ENCODE measurements at regions not wholly inside any gene's neighbourhood (a gene's known extent, or its start where the extent isn't known, plus 50 kb on each side); places are given as distances from the start of the nearest gene placed in this dataset.

- TF ChIP-seq, protein P1, sequence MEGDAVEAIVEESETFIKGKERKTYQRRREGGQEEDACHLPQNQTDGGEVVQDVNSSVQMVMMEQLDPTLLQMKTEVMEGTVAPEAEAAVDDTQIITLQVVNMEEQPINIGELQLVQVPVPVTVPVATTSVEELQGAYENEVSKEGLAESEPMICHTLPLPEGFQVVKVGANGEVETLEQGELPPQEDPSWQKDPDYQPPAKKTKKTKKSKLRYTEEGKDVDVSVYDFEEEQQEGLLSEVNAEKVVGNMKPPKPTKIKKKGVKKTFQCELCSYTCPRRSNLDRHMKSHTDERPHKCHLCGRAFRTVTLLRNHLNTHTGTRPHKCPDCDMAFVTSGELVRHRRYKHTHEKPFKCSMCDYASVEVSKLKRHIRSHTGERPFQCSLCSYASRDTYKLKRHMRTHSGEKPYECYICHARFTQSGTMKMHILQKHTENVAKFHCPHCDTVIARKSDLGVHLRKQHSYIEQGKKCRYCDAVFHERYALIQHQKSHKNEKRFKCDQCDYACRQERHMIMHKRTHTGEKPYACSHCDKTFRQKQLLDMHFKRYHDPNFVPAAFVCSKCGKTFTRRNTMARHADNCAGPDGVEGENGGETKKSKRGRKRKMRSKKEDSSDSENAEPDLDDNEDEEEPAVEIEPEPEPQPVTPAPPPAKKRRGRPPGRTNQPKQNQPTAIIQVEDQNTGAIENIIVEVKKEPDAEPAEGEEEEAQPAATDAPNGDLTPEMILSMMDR (IDR thresholded peaks at IDR 0.05; ENCODE audit: borderline replicate concordance), result no peak
- H3K36me3 ChIP-seq, result no peaks in the 10 kb centered on the region
- H3K27me3 ChIP-seq (ENCODE audit: low read depth), result no peaks in the 10 kb centered on the region
- intact Hi-C loops (cut with micrococcal nuclease), result no loop called here
- no peak for DNase-seq
- H3K4me3 ChIP-seq, result no peak overlapping the region
- peaks cover 15% of the 10 kb centered on the region for H3K9me3 ChIP-seq (replicated peaks)
- H3K27ac ChIP-seq (replicated peaks), result no peak overlapping the region
- no peaks in the 10 kb centered on the region for H3K4me1 ChIP-seq
These were observed 293.8 kb upstream of the GRAMD2B start for GRCh38 chr5:126129431-126129830.

DNA sequence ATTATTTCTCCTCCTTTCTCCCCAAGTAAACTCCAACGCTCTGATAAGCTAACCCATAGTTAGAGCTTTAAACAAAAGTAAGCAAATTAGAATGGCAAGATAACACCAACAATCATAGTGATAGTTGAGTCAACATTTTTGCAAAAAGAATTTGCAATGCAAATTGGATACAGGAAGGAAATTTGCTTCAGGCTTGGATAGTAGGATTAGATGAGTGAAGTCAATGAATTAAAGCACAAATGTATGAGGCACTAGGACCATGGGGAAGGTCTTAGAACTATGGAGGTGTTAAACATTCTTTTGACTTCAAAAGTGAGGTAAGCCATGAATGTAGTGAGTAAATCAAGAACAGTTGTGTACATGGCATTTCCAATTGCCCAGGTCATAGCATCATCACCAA lies 289.8 kb upstream of the GRAMD2B start:
- intact Hi-C loops (cut with micrococcal nuclease), result no loop called here
- no peaks in the 10 kb centered on the region for H3K27me3 ChIP-seq (ENCODE audit: low read depth)
- no peak for DNase-seq
- H3K27ac ChIP-seq (replicated peaks), result no peak overlapping the region
- peaks cover 15% of the 10 kb centered on the region for H3K9me3 ChIP-seq (replicated peaks)
- no peaks in the 10 kb centered on the region for H3K4me1 ChIP-seq
- no peak overlapping the region for H3K4me3 ChIP-seq
- TF ChIP-seq, protein P1 (IDR thresholded peaks at IDR 0.05; ENCODE audit: borderline replicate concordance), result no peak
- H3K36me3 ChIP-seq, result no peaks in the 10 kb centered on the region

- intact Hi-C loops (cut with micrococcal nuclease), result no loop called here
- no peaks in the 10 kb centered on the region for H3K27me3 ChIP-seq (ENCODE audit: low read depth)
- no peaks in the 10 kb centered on the region for H3K4me1 ChIP-seq
- H3K36me3 ChIP-seq, result no peaks in the 10 kb centered on the region
- H3K27ac ChIP-seq (replicated peaks), result no peak overlapping the region
- DNase-seq, result no peak
- TF ChIP-seq, protein P1 (IDR thresholded peaks at IDR 0.05; ENCODE audit: borderline replicate concordance), result no peak
- no peak overlapping the region for H3K4me3 ChIP-seq
- no peaks in the 10 kb centered on the region for H3K9me3 ChIP-seq (replicated peaks)
These were observed 285.3 kb upstream of the GRAMD2B start for GRCh38 chr5:126137891-126138280.

GRCh38 chr5:126138281-126138931 lies 284.8 kb upstream of the GRAMD2B start:
- DNase-seq, result no peak
- H3K36me3 ChIP-seq, result no peaks in the 10 kb centered on the region
- H3K4me1 ChIP-seq, result no peaks in the 10 kb centered on the region
- no peak overlapping the region for H3K4me3 ChIP-seq
- no peaks in the 10 kb centered on the region for H3K9me3 ChIP-seq (replicated peaks)
- TF ChIP-seq, protein P1 (IDR thresholded peaks at IDR 0.05; ENCODE audit: borderline replicate concordance), result no peak
- H3K27me3 ChIP-seq (ENCODE audit: low read depth), result no peaks in the 10 kb centered on the region
- intact Hi-C loops (cut with micrococcal nuclease), result no loop called here
- no peak overlapping the region for H3K27ac ChIP-seq (replicated peaks)

- DNase-seq, result no peak
- Histone ChIP-seq H3K27me3 (ENCODE audit: low read depth) (no peaks in the 10 kb centered on the region), H3K9me3 (replicated peaks) (no peaks in the 10 kb centered on the region), H3K4me1 (no peaks in the 10 kb centered on the region), H3K27ac (replicated peaks) (no peak overlapping the region), H3K36me3 (no peaks in the 10 kb centered on the region), H3K4me3 (no peak overlapping the region)
- intact Hi-C loops (cut with micrococcal nuclease), result no loop called here
- TF ChIP-seq, protein P1 (IDR thresholded peaks at IDR 0.05; ENCODE audit: borderline replicate concordance), result no peak
These were observed 284.1 kb upstream of the GRAMD2B start for GRCh38 chr5:126139086-126139485.

All from left ventricle myocardium inferior (tissue), 1 donor.